DND-41 (cell line): ENCODE measurements at regions not wholly inside any gene's neighbourhood (a gene's known extent, or its start where the extent isn't known, plus 50 kb on each side); places are given as distances from the start of the nearest gene placed in this dataset.

ENCODE experiments used
- CTCF ChIP-seq: IDR thresholded peaks from 2 replicates; pipeline ENCODE4 v1.5.1; 2012; ENCODE audit warnings: borderline replicate concordance, low read length, moderate library complexity, mild to moderate bottlenecking; ENCODE audit not compliant: poor library complexity, severe bottlenecking; ENCODE audit errors: extremely low read depth
- EZH2 ChIP-seq: IDR thresholded peaks from 3 replicates; pipeline ENCODE4 v1.6.1; 2012; ENCODE audit warnings: borderline replicate concordance, low read depth, mild to moderate bottlenecking, moderate library complexity, low read length, inconsistent platforms; ENCODE audit not compliant: severe bottlenecking

- TF ChIP-seq CTCF (no peak), EZH2 (no peak)
These were observed 145.4 kb downstream of the C12orf50 start for GRCh38 chr12:87883806-87884205.
